AG04449 (cell line): ENCODE measurements at regions not wholly inside any gene's neighbourhood (a gene's known extent, or its start where the extent isn't known, plus 50 kb on each side); places are given as distances from the start of the nearest gene placed in this dataset.

Experiments
- CTCF ChIA-PET: fragments of 350-600 bp; formaldehyde crosslinking; extraction: SDS; loops from one replicate; lab custom pipeline; 2021; ENCODE audit warnings: antibody characterized with exemption; lab: Yijun Ruan, JAX
- POLR2A ChIA-PET: fragments of 400-600, 350-600 bp; formaldehyde crosslinking; extraction: SDS; loops from one replicate; lab custom pipeline; 2020; ENCODE audit warnings: antibody characterized with exemption, inconsistent platforms; lab: Yijun Ruan, JAX
- DNase-seq: peaks from one replicate; pipeline ENCODE4 v3.0.0-alpha.2; 2010; ENCODE audit warnings: low read depth, low spot score
- H3K4me3 ChIP-seq: 2 replicates; pipeline ENCODE4 v1.5.1; 2011; ENCODE audit warnings: low read depth, mild to moderate bottlenecking, control low read depth, low read length
- CTCF ChIP-seq: IDR thresholded peaks from one replicate; pipeline ENCODE4 v1.5.1; 2011; ENCODE audit warnings: mild to moderate bottlenecking, moderate library complexity, low read length, control low read depth, inconsistent platforms; ENCODE audit not compliant: insufficient read depth; ENCODE audit errors: missing control alignments

- ChIA-PET POLR2A (no interaction called here), CTCF (interaction anchor here (0.7 kb wide), 1 partner anchor 73 kb away, joined by 3 read pairs; no protein-coding TSS in a partner anchor)
- H3K4me3 ChIP-seq = no peak overlapping the region
- DNase-seq = no peak
- TF ChIP-seq CTCF = no peak
Observed at GRCh38 chr5:60256546-60256945, 363.0 kb upstream of the PDE4D start.

GRCh38 chr5:60248901-60249300 lies 355.4 kb upstream of the PDE4D start:
- no peak overlapping the region for H3K4me3 ChIP-seq
- POLR2A ChIA-PET = no interaction called here
- no peak for DNase-seq
- CTCF ChIA-PET = no interaction called here
- TF ChIP-seq CTCF = no peak

- DNase-seq = no peak
- ChIA-PET CTCF (no interaction called here), POLR2A (no interaction called here)
- no peak overlapping the region for H3K4me3 ChIP-seq
- TF ChIP-seq CTCF = no peak
Observed at GRCh38 chr5:60243713-60244112, 350.2 kb upstream of the PDE4D start.

- TF ChIP-seq CTCF = no peak
- no peak overlapping the region for H3K4me3 ChIP-seq
- DNase-seq = no peak
- ChIA-PET CTCF (no interaction called here), POLR2A (no interaction called here)
Observed at GRCh38 chr5:60232036-60232795, 338.7 kb upstream of the PDE4D start.

- ChIA-PET POLR2A (no interaction called here), CTCF (no interaction called here)
- no peak overlapping the region for H3K4me3 ChIP-seq
- TF ChIP-seq CTCF = no peak
- no peak for DNase-seq
Observed at GRCh38 chr5:60230456-60230855, 336.9 kb upstream of the PDE4D start.

- no peak for DNase-seq
- no peak for TF ChIP-seq CTCF
- no peak overlapping the region for H3K4me3 ChIP-seq
- POLR2A ChIA-PET = no interaction called here
- CTCF ChIA-PET = no interaction called here
Observed at GRCh38 chr5:60229691-60230185, 336.2 kb upstream of the PDE4D start.
